Panc1 (cell line): ENCODE measurements at regions not wholly inside any gene's neighbourhood (a gene's known extent, or its start where the extent isn't known, plus 50 kb on each side); places are given as distances from the start of the nearest gene placed in this dataset.

Experiments used
- POLR2AphosphoS5 ChIP-seq: IDR thresholded peaks from 2 replicates; pipeline ENCODE4 v1.6.1; 2012; ENCODE audit warnings: mild to moderate bottlenecking, low read depth, low read length, moderate library complexity
- SIN3A ChIP-seq: IDR thresholded peaks from 2 replicates; pipeline ENCODE4 v1.6.1; 2012; ENCODE audit warnings: low read depth, mild to moderate bottlenecking, low read length, moderate library complexity, borderline replicate concordance; ENCODE audit not compliant: insufficient read depth
- TCF7L2 ChIP-seq: IDR thresholded peaks from 2 replicates; pipeline ENCODE4 v1.6.1; 2011; ENCODE audit warnings: mild to moderate bottlenecking, low read depth, low read length, inconsistent platforms
- TF ChIP-seq, protein P1 (sequence below): fragments of 450-650 bp; IDR thresholded peaks from 2 replicates; pipeline ENCODE4 v1.5.1; 2017; ENCODE audit warnings: mild to moderate bottlenecking
- TF ChIP-seq, protein P2 (sequence below), 2 experiments: IDR thresholded peaks; 2 replicates each; pipeline ENCODE4 v1.6.1; 2011 to 2012; ENCODE audit warnings: low read depth in 2 of 2, control low read depth in 1 of 2, low read length in 1 of 2, mild to moderate bottlenecking in 1 of 2, moderate library complexity in 1 of 2; ENCODE audit not compliant: insufficient read depth in 1 of 2

DNA sequence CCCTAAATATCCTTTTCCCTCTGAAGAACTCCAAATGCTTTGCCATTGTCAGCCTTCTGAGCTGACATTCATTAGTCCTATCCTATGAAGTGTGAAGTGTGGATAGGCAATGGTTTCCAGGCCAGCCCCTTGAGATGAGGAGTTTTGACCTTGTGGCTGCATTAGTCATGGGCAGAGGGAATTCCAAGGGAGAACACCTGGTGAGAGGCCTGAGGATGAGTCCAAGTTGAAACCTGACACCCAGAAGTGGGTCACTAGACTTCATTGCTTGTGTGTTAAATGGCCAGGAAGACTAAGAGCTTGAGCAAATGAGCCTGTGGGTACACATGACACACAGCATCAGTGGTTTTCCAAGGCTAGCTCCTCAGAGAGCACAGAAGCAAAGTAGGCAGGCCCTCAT is 260.8 kb downstream of the SKAP2 start:
- TF ChIP-seq POLR2AphosphoS5 (no peak), SIN3A (no peak), TCF7L2 (no peak)
- TF ChIP-seq, protein P1, sequence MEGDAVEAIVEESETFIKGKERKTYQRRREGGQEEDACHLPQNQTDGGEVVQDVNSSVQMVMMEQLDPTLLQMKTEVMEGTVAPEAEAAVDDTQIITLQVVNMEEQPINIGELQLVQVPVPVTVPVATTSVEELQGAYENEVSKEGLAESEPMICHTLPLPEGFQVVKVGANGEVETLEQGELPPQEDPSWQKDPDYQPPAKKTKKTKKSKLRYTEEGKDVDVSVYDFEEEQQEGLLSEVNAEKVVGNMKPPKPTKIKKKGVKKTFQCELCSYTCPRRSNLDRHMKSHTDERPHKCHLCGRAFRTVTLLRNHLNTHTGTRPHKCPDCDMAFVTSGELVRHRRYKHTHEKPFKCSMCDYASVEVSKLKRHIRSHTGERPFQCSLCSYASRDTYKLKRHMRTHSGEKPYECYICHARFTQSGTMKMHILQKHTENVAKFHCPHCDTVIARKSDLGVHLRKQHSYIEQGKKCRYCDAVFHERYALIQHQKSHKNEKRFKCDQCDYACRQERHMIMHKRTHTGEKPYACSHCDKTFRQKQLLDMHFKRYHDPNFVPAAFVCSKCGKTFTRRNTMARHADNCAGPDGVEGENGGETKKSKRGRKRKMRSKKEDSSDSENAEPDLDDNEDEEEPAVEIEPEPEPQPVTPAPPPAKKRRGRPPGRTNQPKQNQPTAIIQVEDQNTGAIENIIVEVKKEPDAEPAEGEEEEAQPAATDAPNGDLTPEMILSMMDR, result no peak
- TF ChIP-seq, protein P2, sequence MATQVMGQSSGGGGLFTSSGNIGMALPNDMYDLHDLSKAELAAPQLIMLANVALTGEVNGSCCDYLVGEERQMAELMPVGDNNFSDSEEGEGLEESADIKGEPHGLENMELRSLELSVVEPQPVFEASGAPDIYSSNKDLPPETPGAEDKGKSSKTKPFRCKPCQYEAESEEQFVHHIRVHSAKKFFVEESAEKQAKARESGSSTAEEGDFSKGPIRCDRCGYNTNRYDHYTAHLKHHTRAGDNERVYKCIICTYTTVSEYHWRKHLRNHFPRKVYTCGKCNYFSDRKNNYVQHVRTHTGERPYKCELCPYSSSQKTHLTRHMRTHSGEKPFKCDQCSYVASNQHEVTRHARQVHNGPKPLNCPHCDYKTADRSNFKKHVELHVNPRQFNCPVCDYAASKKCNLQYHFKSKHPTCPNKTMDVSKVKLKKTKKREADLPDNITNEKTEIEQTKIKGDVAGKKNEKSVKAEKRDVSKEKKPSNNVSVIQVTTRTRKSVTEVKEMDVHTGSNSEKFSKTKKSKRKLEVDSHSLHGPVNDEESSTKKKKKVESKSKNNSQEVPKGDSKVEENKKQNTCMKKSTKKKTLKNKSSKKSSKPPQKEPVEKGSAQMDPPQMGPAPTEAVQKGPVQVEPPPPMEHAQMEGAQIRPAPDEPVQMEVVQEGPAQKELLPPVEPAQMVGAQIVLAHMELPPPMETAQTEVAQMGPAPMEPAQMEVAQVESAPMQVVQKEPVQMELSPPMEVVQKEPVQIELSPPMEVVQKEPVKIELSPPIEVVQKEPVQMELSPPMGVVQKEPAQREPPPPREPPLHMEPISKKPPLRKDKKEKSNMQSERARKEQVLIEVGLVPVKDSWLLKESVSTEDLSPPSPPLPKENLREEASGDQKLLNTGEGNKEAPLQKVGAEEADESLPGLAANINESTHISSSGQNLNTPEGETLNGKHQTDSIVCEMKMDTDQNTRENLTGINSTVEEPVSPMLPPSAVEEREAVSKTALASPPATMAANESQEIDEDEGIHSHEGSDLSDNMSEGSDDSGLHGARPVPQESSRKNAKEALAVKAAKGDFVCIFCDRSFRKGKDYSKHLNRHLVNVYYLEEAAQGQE (IDR thresholded peaks at IDR 0.05; ENCODE audit: insufficient read depth in 1 of 2, low read depth in 2 of 2, low read length in 1 of 2), result no peak
